H9 (cell line): ENCODE measurements at regions not wholly inside any gene's neighbourhood (a gene's known extent, or its start where the extent isn't known, plus 50 kb on each side); places are given as distances from the start of the nearest gene placed in this dataset.

Experiments used
- DNase-seq: peaks from one replicate; pipeline ENCODE4 v3.0.0-alpha.2; 2017
- H2AFZ ChIP-seq: one replicate; pipeline ENCODE4 v1.6.1; 2013; ENCODE audit warnings: mild to moderate bottlenecking, low read length, control low read depth, moderate library complexity
- H2AK5ac ChIP-seq: 2 replicates; pipeline ENCODE4 v1.6.1; 2013; ENCODE audit warnings: low read length, control low read depth, mixed read lengths; ENCODE audit not compliant: insufficient read length
- H2BK120ac ChIP-seq: one replicate; pipeline ENCODE4 v1.6.1; 2013; ENCODE audit warnings: low read depth, mild to moderate bottlenecking, low read length, control low read depth, inconsistent platforms; ENCODE audit not compliant: poor library complexity, severe bottlenecking
- H2BK12ac ChIP-seq: 2 replicates; pipeline ENCODE4 v1.6.1; 2013; ENCODE audit warnings: low read length, control low read depth, mixed read lengths, low read depth; ENCODE audit not compliant: insufficient read length
- H2BK15ac ChIP-seq: 2 replicates; pipeline ENCODE4 v1.6.1; 2013; ENCODE audit warnings: low read depth, low read length, control low read depth
- H2BK20ac ChIP-seq: one replicate; pipeline ENCODE4 v1.6.1; 2013; ENCODE audit warnings: low read depth, mild to moderate bottlenecking, low read length, control low read depth, inconsistent platforms; ENCODE audit not compliant: poor library complexity, severe bottlenecking
- H2BK5ac ChIP-seq: 2 replicates; pipeline ENCODE4 v1.6.1; 2013; ENCODE audit warnings: low read length, control low read depth, mixed read lengths; ENCODE audit not compliant: insufficient read length
- H3K14ac ChIP-seq: 2 replicates; pipeline ENCODE4 v1.6.1; 2013; ENCODE audit warnings: low read length, control low read depth; ENCODE audit not compliant: insufficient read depth
- H3K18ac ChIP-seq: 2 replicates; pipeline ENCODE4 v1.6.1; 2013; ENCODE audit warnings: low read depth, mild to moderate bottlenecking, mixed read lengths, low read length, control low read depth; ENCODE audit not compliant: insufficient read length
- H3K23ac ChIP-seq: 2 replicates; pipeline ENCODE4 v1.6.1; 2013; ENCODE audit warnings: low read length, control low read depth, mixed read lengths, low read depth; ENCODE audit not compliant: insufficient read length
- H3K23me2 ChIP-seq: 2 replicates; pipeline ENCODE4 v1.6.1; 2013; ENCODE audit warnings: low read depth, mild to moderate bottlenecking, mixed read lengths, low read length, control low read depth; ENCODE audit not compliant: insufficient read length, poor library complexity, severe bottlenecking
- H3K27ac ChIP-seq: 2 replicates; pipeline ENCODE4 v1.5.1; 2013; ENCODE audit warnings: low read length, control low read depth, mixed read lengths, low read depth; ENCODE audit not compliant: insufficient read length
- H3K27me3 ChIP-seq: 2 replicates; pipeline ENCODE4 v1.6.1; 2013; ENCODE audit warnings: low read length, control low read depth, inconsistent platforms; ENCODE audit not compliant: insufficient read depth
- H3K4ac ChIP-seq: 2 replicates; pipeline ENCODE4 v1.6.1; 2013; ENCODE audit warnings: low read depth, mild to moderate bottlenecking, control low read depth, inconsistent platforms, low read length, moderate library complexity
- H3K4me1 ChIP-seq: 2 replicates; pipeline ENCODE4 v1.6.1; 2013; ENCODE audit warnings: low read length, control low read depth, inconsistent platforms; ENCODE audit not compliant: insufficient read depth
- H3K4me2 ChIP-seq: 2 replicates; pipeline ENCODE4 v1.6.1; 2013; ENCODE audit warnings: low read length, control low read depth, mixed read lengths; ENCODE audit not compliant: insufficient read length, insufficient read depth
- H3K56ac ChIP-seq: 2 replicates; pipeline ENCODE4 v1.6.1; 2013; ENCODE audit warnings: low read depth, mild to moderate bottlenecking, mixed read lengths, low read length, control low read depth; ENCODE audit not compliant: insufficient read length
- H3K79me1 ChIP-seq: 2 replicates; pipeline ENCODE4 v1.6.1; 2013; ENCODE audit warnings: low read depth, mild to moderate bottlenecking, moderate library complexity, low read length, control low read depth, inconsistent platforms; ENCODE audit not compliant: insufficient read depth, poor library complexity, severe bottlenecking
- H3K79me2 ChIP-seq: 2 replicates; pipeline ENCODE4 v1.6.1; 2013; ENCODE audit warnings: low read length, control low read depth, inconsistent platforms; ENCODE audit not compliant: insufficient read depth
- H3K9ac ChIP-seq: 2 replicates; pipeline ENCODE4 v1.6.1; 2013; ENCODE audit warnings: low read length, control low read depth, mixed read lengths; ENCODE audit not compliant: insufficient read length; ENCODE audit errors: extremely low read depth
- H3K9me3 ChIP-seq: one replicate; pipeline ENCODE4 v1.6.1; 2013; ENCODE audit warnings: low read depth, low read length, inconsistent platforms; ENCODE audit not compliant: control insufficient read depth
- H3T11ph ChIP-seq: one replicate; pipeline ENCODE4 v1.6.1; 2013; ENCODE audit warnings: mild to moderate bottlenecking, low read length, control low read depth, inconsistent platforms
- H4K20me1 ChIP-seq: one replicate; pipeline ENCODE4 v1.6.1; 2013; ENCODE audit not compliant: control insufficient read depth, insufficient read length, insufficient read depth
- H4K5ac ChIP-seq: 2 replicates; pipeline ENCODE4 v1.6.1; 2013; ENCODE audit warnings: low read depth, mild to moderate bottlenecking, mixed read lengths, low read length, control low read depth; ENCODE audit not compliant: insufficient read length
- H4K8ac ChIP-seq: replicated peaks from 2 replicates; pipeline ENCODE4 v1.6.1; 2013; ENCODE audit warnings: low read length, control low read depth, mixed read lengths, low read depth; ENCODE audit not compliant: insufficient read length
- H4K91ac ChIP-seq: 2 replicates; pipeline ENCODE4 v1.6.1; 2013; ENCODE audit warnings: low read depth, mild to moderate bottlenecking, moderate library complexity, mixed read lengths, low read length, control low read depth; ENCODE audit not compliant: insufficient read length
- H3K27ac Mint-ChIP-seq, 3 experiments: 2 replicates in 2 of 3; 3 replicates in 1 of 3; pipeline ENCODE4 v1.8.0; 2020 to 2021; ENCODE audit warnings: mixed read lengths in 3 of 3, mild to moderate bottlenecking in 1 of 3, moderate library complexity in 1 of 3
- H3K27me3 Mint-ChIP-seq: 2 replicates; pipeline ENCODE4 v1.8.0; 2021; ENCODE audit warnings: low read depth, mild to moderate bottlenecking, moderate library complexity, mixed read lengths
- H3K36me3 Mint-ChIP-seq, 3 experiments: 2 replicates in 2 of 3; 3 replicates in 1 of 3; pipeline ENCODE4 v1.8.0; 2020 to 2021; ENCODE audit warnings: low read depth in 3 of 3, mixed read lengths in 3 of 3; ENCODE audit not compliant: insufficient read depth in 1 of 3
- H3K4me1 Mint-ChIP-seq, 2 experiments: 2 replicates each; pipeline ENCODE4 v1.8.0; 2020; ENCODE audit warnings: mixed read lengths in 2 of 2
- H3K4me3 Mint-ChIP-seq, 2 experiments: 2 replicates in 1 of 2; 3 replicates in 1 of 2; pipeline ENCODE4 v1.8.0; 2020 to 2021; ENCODE audit warnings: mild to moderate bottlenecking in 2 of 2, mixed read lengths in 2 of 2, moderate library complexity in 1 of 2
- H3K9me3 Mint-ChIP-seq, 2 experiments: 2 replicates in 1 of 2; 3 replicates in 1 of 2; pipeline ENCODE4 v1.8.0; 2020; ENCODE audit warnings: mild to moderate bottlenecking in 2 of 2, mixed read lengths in 2 of 2, moderate library complexity in 1 of 2
- WGBS: extraction: QIAGEN DNeasy Blood & Tissue Kit; methylation state at CpG from one replicate; pipeline ENCODE4 v1.1.7; 2013; ENCODE audit warnings: missing lambda C conversion rate, low lambda C conversion rate, mixed read lengths; ENCODE audit not compliant: insufficient read length; ENCODE audit errors: extremely low coverage; 5-methylcytosine and 5-hydroxymethylcytosine counted together
- TF ChIP-seq, protein P1 (sequence below): fragments of 200-600 bp; sonication (generic); conservative IDR thresholded peaks from 3 replicates; pipeline ENCODE4 v1.8.0; 2021; ENCODE audit warnings: antibody characterized with exemption, mild to moderate bottlenecking

DNA sequence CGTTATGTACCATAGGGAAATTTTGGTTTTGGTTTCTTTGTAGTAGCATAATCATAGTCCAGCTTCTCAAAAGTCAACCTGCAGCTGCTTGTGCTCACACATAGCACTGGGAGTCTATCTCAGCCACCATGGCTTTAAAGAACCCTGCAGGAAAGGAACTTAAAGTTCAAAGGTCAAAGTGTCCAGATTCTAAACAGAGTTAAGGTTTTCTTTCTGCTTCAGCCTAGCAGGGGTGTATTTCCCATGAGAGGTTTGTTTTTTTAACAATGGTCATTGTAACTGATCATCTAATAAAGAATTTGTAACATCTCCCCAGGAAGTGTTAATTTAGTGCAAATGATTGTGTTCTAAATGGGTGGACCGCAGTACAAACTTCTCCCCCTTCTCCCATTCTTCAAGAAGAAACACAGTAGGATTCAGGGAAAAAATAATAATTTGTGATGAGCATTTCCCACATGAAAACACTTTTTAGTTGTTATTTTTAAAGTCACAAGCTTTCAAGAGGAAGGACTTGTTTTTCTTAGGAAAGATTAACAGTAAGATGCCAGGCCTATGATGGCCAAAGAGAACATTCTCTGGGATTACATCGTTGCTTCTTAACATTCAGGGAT lies 168.0 kb downstream of the EFNB2 start:
- Histone ChIP-seq H3K56ac (no peak overlapping the region), H3K4me2 (no peak overlapping the region), H4K5ac (no peak overlapping the region), H2BK120ac (no peak overlapping the region), H2BK20ac (no peak overlapping the region), H2BK15ac (no peak overlapping the region), H3K9me3 (no peaks in the 10 kb centered on the region), H3K4ac (no peak overlapping the region), H2BK12ac (no peak overlapping the region), H3K79me2 (no peaks in the 10 kb centered on the region), H3K23ac (no peak overlapping the region), H4K91ac (no peak overlapping the region), H4K8ac (no peak overlapping the region), H3K27me3 (no peaks in the 10 kb centered on the region), H3K23me2 (no peaks in the 10 kb centered on the region), H3K27ac (no peak overlapping the region), H2AFZ (no peak overlapping the region), H3K18ac (no peak overlapping the region), H3K9ac (no peak overlapping the region), H3K79me1 (no peaks in the 10 kb centered on the region), H3T11ph (no peak overlapping the region), H3K4me1 (no peaks in the 10 kb centered on the region), H2AK5ac (no peak overlapping the region), H4K20me1 (no peaks in the 10 kb centered on the region), H2BK5ac (no peak overlapping the region), H3K14ac (no peak overlapping the region)
- H3K9me3 Mint-ChIP-seq, result peaks cover 0 to 7% of the 10 kb centered on the region in 2 experiments; a peak in 4 of 5 replicates
- H3K27me3 Mint-ChIP-seq, result no peaks in the 10 kb centered on the region
- WGBS, result no CpG with 5 or more reads among the region's 3 CpGs
- peaks cover 5 to 6% of the 10 kb centered on the region in 2 experiments; a peak in 2 of 4 replicates for H3K4me1 Mint-ChIP-seq
- H3K4me3 Mint-ChIP-seq, result no peak overlapping the region
- TF ChIP-seq, protein P1, sequence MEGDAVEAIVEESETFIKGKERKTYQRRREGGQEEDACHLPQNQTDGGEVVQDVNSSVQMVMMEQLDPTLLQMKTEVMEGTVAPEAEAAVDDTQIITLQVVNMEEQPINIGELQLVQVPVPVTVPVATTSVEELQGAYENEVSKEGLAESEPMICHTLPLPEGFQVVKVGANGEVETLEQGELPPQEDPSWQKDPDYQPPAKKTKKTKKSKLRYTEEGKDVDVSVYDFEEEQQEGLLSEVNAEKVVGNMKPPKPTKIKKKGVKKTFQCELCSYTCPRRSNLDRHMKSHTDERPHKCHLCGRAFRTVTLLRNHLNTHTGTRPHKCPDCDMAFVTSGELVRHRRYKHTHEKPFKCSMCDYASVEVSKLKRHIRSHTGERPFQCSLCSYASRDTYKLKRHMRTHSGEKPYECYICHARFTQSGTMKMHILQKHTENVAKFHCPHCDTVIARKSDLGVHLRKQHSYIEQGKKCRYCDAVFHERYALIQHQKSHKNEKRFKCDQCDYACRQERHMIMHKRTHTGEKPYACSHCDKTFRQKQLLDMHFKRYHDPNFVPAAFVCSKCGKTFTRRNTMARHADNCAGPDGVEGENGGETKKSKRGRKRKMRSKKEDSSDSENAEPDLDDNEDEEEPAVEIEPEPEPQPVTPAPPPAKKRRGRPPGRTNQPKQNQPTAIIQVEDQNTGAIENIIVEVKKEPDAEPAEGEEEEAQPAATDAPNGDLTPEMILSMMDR, result no peak
- no peak for DNase-seq
- H3K27ac Mint-ChIP-seq, result no peak overlapping the region
- peaks cover 0 to 9% (median 0%) of the 10 kb centered on the region in 3 experiments; a peak in 3 of 7 replicates for H3K36me3 Mint-ChIP-seq
